Endothelial cell of umbilical vein (primary cell): ENCODE measurements at regions not wholly inside any gene's neighbourhood (a gene's known extent, or its start where the extent isn't known, plus 50 kb on each side); places are given as distances from the start of the nearest gene placed in this dataset.

Experiments
- BruUV-seq: library from RNA; stranded (reverse); fragments of 400-500 nt; replicated peaks from 2 replicates; lab custom pipeline; 2021; lab: Mats Ljungman, UMichigan
- CTCF ChIA-PET: fragments of 300-600, 350-600 bp; sonication (Branson Sonifier 250); formaldehyde crosslinking; loops from one replicate; lab custom pipeline; 2021; ENCODE audit warnings: antibody characterized with exemption, inconsistent platforms; lab: Charles Lee
- POLR2A ChIA-PET: fragments of 300-600, 350-600 bp; sonication (Branson Sonifier 250); formaldehyde crosslinking; loops from one replicate; lab custom pipeline; 2021; ENCODE audit warnings: antibody characterized with exemption, inconsistent platforms; lab: Charles Lee
- DNase-seq: peaks from one replicate; pipeline ENCODE4 v3.0.0-alpha.2; 2011; ENCODE audit warnings: low read depth, low spot score
- FAIRE-seq: peaks from 2 replicates; lab custom pipeline; 2011; peaks lifted over from hg19 to GRCh38; lab: Jason Lieb, UNC
- H2AFZ ChIP-seq: 2 replicates; pipeline ENCODE4 v1.6.0; 2012; ENCODE audit warnings: low read depth, low read length, control low read depth, inconsistent platforms
- H3K27ac ChIP-seq: 2 replicates; pipeline ENCODE4 v1.5.1; 2011; ENCODE audit warnings: low read depth, mild to moderate bottlenecking, control low read depth, low read length, moderate library complexity; ENCODE audit not compliant: insufficient read depth
- H3K27me3 ChIP-seq, 2 experiments: 2 replicates each; pipeline versions ENCODE4 v1.6.0 to v1.6.1; 2011; ENCODE audit warnings: low read length in 2 of 2, mixed read lengths in 1 of 2; ENCODE audit not compliant: control insufficient read depth in 2 of 2, insufficient read depth in 2 of 2
- H3K36me3 ChIP-seq, 2 experiments: 2 replicates in 1 of 2; 3 replicates in 1 of 2; pipeline ENCODE4 v1.5.1; 2011; ENCODE audit warnings: low read length in 2 of 2, mild to moderate bottlenecking in 1 of 2, moderate library complexity in 1 of 2; ENCODE audit not compliant: control insufficient read depth in 2 of 2, insufficient read depth in 2 of 2; ENCODE audit errors: extremely low read depth in 1 of 2
- H3K4me1 ChIP-seq: 3 replicates; pipeline ENCODE4 v1.5.1; 2011; ENCODE audit warnings: mild to moderate bottlenecking, low read length; ENCODE audit not compliant: control insufficient read depth, insufficient read depth; ENCODE audit errors: extremely low read depth
- H3K4me2 ChIP-seq: 2 replicates; pipeline ENCODE4 v1.6.1; 2011; ENCODE audit warnings: low read length, control low read depth, mixed read lengths; ENCODE audit not compliant: insufficient read depth
- H3K4me3 ChIP-seq, 3 experiments: fragments of 200-600 bp in 1 of 3; sonication (generic), shearing (Covaris generic) in 1 of 3; replicated peaks in 1 of 3; 2 replicates each; pipeline ENCODE4 v1.5.1; 2011 to 2016; ENCODE audit warnings: control low read depth in 3 of 3, low read length in 3 of 3, mild to moderate bottlenecking in 2 of 3, inconsistent platforms in 1 of 3, low read depth in 1 of 3, moderate library complexity in 1 of 3; ENCODE audit not compliant: insufficient read depth in 1 of 3
- H3K79me2 ChIP-seq: 2 replicates; pipeline ENCODE4 v1.6.0; 2012; ENCODE audit warnings: low read length, inconsistent platforms; ENCODE audit not compliant: control insufficient read depth, insufficient read depth
- H3K9ac ChIP-seq: replicated peaks from 2 replicates; pipeline ENCODE3; 2011; ENCODE audit warnings: low read length, control low read depth; ENCODE audit not compliant: insufficient read depth; ENCODE audit errors: extremely low read depth
- H3K9me1 ChIP-seq: replicated peaks from 3 replicates; pipeline ENCODE4 v1.6.0; 2011; ENCODE audit warnings: mild to moderate bottlenecking, low read length; ENCODE audit not compliant: control insufficient read depth, insufficient read depth; ENCODE audit errors: extremely low read depth
- H3K9me3 ChIP-seq: replicated peaks from 2 replicates; pipeline ENCODE4 v1.5.1; 2012; ENCODE audit warnings: low read length, inconsistent platforms; ENCODE audit not compliant: control insufficient read depth, insufficient read depth
- H4K20me1 ChIP-seq: replicated peaks from 2 replicates; pipeline ENCODE3; 2011; ENCODE audit warnings: mild to moderate bottlenecking, low read length; ENCODE audit not compliant: control insufficient read depth, insufficient read depth; ENCODE audit errors: extremely low read depth
- EZH2 ChIP-seq: IDR thresholded peaks from 2 replicates; pipeline ENCODE4 v1.6.1; 2012; ENCODE audit warnings: borderline replicate concordance, low read depth, mild to moderate bottlenecking, moderate library complexity, low read length, inconsistent platforms; ENCODE audit not compliant: severe bottlenecking
- FOS ChIP-seq: IDR thresholded peaks from 2 replicates; pipeline ENCODE4 v1.6.1; 2011; ENCODE audit warnings: mild to moderate bottlenecking, low read length, moderate library complexity, borderline replicate concordance; ENCODE audit not compliant: insufficient read depth
- GATA2 ChIP-seq: IDR thresholded peaks from 2 replicates; pipeline ENCODE4 v1.7.0; 2011; ENCODE audit warnings: low read depth, mild to moderate bottlenecking, moderate library complexity, mixed read lengths, low read length; ENCODE audit not compliant: insufficient read length, insufficient read depth
- JUN ChIP-seq: IDR thresholded peaks from 2 replicates; pipeline ENCODE4 v1.6.1; 2011; ENCODE audit warnings: borderline replicate concordance, low read depth; ENCODE audit not compliant: insufficient read length, insufficient read depth
- MAX ChIP-seq: IDR thresholded peaks from 2 replicates; pipeline ENCODE4 v1.6.1; 2011; ENCODE audit not compliant: insufficient read depth, insufficient read length
- MYC ChIP-seq: IDR thresholded peaks from one replicate; pipeline ENCODE4 v1.6.1; 2011; ENCODE audit warnings: mild to moderate bottlenecking, low read depth, low read length
- POLR2A ChIP-seq: IDR thresholded peaks from 2 replicates; pipeline ENCODE4 v1.6.1; 2012; ENCODE audit warnings: low read depth, mild to moderate bottlenecking, control low read depth, low read length
- POLR2AphosphoS5 ChIP-seq: IDR thresholded peaks from 2 replicates; pipeline ENCODE4 v1.6.1; 2012; ENCODE audit warnings: low read depth, mild to moderate bottlenecking, control low read depth, low read length, moderate library complexity; ENCODE audit not compliant: insufficient read depth
- dilution Hi-C: fragments of 300-500 bp; cut with MboI; formaldehyde crosslinking; loops from one replicate; pipeline ENCODE4 v1.15.0; 2019; ENCODE audit warnings: low sequenced_read_pairs; ENCODE audit not compliant: extremely low pct_ligation_motif_present
- intact Hi-C: fragments of 100-400 bp; cut with micrococcal nuclease; formaldehyde crosslinking; loops from one replicate; pipeline ENCODE4 v1.10.0; 2022
- TF ChIP-seq, protein P1 (sequence below), 2 donors: IDR thresholded peaks; 1 replicate in 1 of 2; 2 replicates in 1 of 2; pipeline ENCODE4 v1.5.1; 2011; ENCODE audit warnings: low read length in 2 of 2, mild to moderate bottlenecking in 2 of 2, moderate library complexity in 2 of 2, control low read depth in 1 of 2, inconsistent platforms in 1 of 2, low read depth in 1 of 2; ENCODE audit not compliant: insufficient read depth in 1 of 2; ENCODE audit errors: extremely low read depth in 1 of 2

DNA sequence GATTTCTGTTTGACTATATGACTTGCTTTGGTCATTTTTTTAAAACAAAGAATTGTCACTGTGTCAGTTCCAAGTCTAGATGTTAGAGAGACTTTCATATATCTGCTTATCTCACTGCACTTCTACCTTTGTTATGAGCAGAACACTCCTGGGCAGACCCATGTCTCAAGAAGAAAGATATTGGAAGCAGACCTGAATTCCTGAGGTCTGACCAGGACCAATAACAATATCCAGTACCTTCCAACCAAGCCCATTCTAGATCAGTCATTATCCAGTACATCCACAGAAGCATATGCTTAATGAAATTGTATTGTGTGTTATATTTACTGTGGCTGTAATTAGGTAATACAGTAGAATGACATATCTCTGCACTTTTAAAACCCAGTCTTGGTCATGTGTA is 811.3 kb upstream of the GBE1 start:
- H3K9ac ChIP-seq: no peak overlapping the region
- FAIRE-seq (no peak), DNase-seq (no peak)
- no peak overlapping the region for H3K4me2 ChIP-seq
- no peak for TF ChIP-seq FOS
- no peak for TF ChIP-seq JUN
- TF ChIP-seq, protein P1, sequence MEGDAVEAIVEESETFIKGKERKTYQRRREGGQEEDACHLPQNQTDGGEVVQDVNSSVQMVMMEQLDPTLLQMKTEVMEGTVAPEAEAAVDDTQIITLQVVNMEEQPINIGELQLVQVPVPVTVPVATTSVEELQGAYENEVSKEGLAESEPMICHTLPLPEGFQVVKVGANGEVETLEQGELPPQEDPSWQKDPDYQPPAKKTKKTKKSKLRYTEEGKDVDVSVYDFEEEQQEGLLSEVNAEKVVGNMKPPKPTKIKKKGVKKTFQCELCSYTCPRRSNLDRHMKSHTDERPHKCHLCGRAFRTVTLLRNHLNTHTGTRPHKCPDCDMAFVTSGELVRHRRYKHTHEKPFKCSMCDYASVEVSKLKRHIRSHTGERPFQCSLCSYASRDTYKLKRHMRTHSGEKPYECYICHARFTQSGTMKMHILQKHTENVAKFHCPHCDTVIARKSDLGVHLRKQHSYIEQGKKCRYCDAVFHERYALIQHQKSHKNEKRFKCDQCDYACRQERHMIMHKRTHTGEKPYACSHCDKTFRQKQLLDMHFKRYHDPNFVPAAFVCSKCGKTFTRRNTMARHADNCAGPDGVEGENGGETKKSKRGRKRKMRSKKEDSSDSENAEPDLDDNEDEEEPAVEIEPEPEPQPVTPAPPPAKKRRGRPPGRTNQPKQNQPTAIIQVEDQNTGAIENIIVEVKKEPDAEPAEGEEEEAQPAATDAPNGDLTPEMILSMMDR (IDR thresholded peaks at IDR 0.05; ENCODE audit: extremely low read depth in 1 of 2, insufficient read depth in 1 of 2, low read depth in 1 of 2, low read length in 2 of 2): no peak
- no peak for TF ChIP-seq GATA2
- TF ChIP-seq POLR2AphosphoS5: no peak
- TF ChIP-seq MYC: no peak
- TF ChIP-seq POLR2A: no peak
- TF ChIP-seq EZH2: no peak
- TF ChIP-seq MAX: no peak
- POLR2A ChIA-PET: no interaction called here
- no peaks in the 10 kb centered on the region for H3K36me3 ChIP-seq
- dilution Hi-C loops: no loop called here
- no peaks in the 10 kb centered on the region for H3K4me1 ChIP-seq
- no peaks in the 10 kb centered on the region for H3K27me3 ChIP-seq
- CTCF ChIA-PET: no interaction called here
- H3K9me1 ChIP-seq: no peaks in the 10 kb centered on the region
- intact Hi-C loops: no loop called here
- no peak overlapping the region for H3K27ac ChIP-seq
- H4K20me1 ChIP-seq: no peaks in the 10 kb centered on the region
- no peaks in the 10 kb centered on the region for H3K79me2 ChIP-seq
- BruUV-seq: no TSS peak
- no peak overlapping the region for H2AFZ ChIP-seq
- H3K9me3 ChIP-seq: no peaks in the 10 kb centered on the region
- no peak overlapping the region for H3K4me3 ChIP-seq
